Loucy (cell line): ENCODE measurements at regions not wholly inside any gene's neighbourhood (a gene's known extent, or its start where the extent isn't known, plus 50 kb on each side); places are given as distances from the start of the nearest gene placed in this dataset.

Experiments
- H2AFZ ChIP-seq: fragments of 200-600 bp; sonication (generic); 2 replicates; pipeline ENCODE4 v1.6.0; 2016; ENCODE audit warnings: antibody characterized with exemption, mild to moderate bottlenecking, low read length, moderate library complexity
- H3F3A ChIP-seq: fragments of 200-600 bp; 2 replicates; pipeline ENCODE4 v1.6.0; 2016; ENCODE audit warnings: antibody characterized with exemption, low read depth, mild to moderate bottlenecking
- H3K27me3 ChIP-seq: fragments of 200-600 bp; sonication (generic); 2 replicates; pipeline ENCODE4 v1.6.1; 2014; ENCODE audit warnings: low read length, mild to moderate bottlenecking; ENCODE audit not compliant: insufficient read depth, poor library complexity, severe bottlenecking
- H3K36me3 ChIP-seq: fragments of 200-600 bp; sonication (generic); 2 replicates; pipeline ENCODE4 v1.6.1; 2016; ENCODE audit warnings: low read length; ENCODE audit not compliant: insufficient read depth
- H3K4me1 ChIP-seq: fragments of 200-600 bp; sonication (generic); 2 replicates; pipeline ENCODE4 v1.5.1; 2014; ENCODE audit warnings: low read length, mild to moderate bottlenecking; ENCODE audit not compliant: insufficient read depth, poor library complexity, severe bottlenecking
- H3K4me2 ChIP-seq: fragments of 200-600 bp; sonication (generic); 2 replicates; pipeline ENCODE4 v1.6.0; 2014; ENCODE audit warnings: antibody characterized with exemption, low read length, low read depth, mild to moderate bottlenecking; ENCODE audit not compliant: poor library complexity, severe bottlenecking
- H3K4me3 ChIP-seq: fragments of 200-600 bp; sonication (generic); 2 replicates; pipeline ENCODE4 v1.5.1; 2014; ENCODE audit warnings: low read length, mild to moderate bottlenecking, mixed read lengths; ENCODE audit not compliant: poor library complexity, severe bottlenecking
- H3K79me2 ChIP-seq: fragments of 200-600 bp; sonication (generic); 2 replicates; pipeline ENCODE4 v1.6.1; 2014; ENCODE audit warnings: low read length; ENCODE audit not compliant: insufficient read depth
- H3K9ac ChIP-seq: fragments of 200-600 bp; sonication (generic); 2 replicates; pipeline ENCODE4 v1.6.0; 2014; ENCODE audit warnings: mild to moderate bottlenecking, low read depth, low read length, moderate library complexity; ENCODE audit not compliant: poor library complexity, severe bottlenecking
- H3K9me2 ChIP-seq: fragments of 200-600 bp; sonication (generic); replicated peaks from 2 replicates; pipeline ENCODE4 v1.6.1; 2016; ENCODE audit warnings: low read depth, low read length, mixed read lengths
- H3K9me3 ChIP-seq: fragments of 200-600 bp; sonication (generic); 2 replicates; pipeline ENCODE4 v1.6.1; 2014; ENCODE audit warnings: mild to moderate bottlenecking, antibody characterized with exemption, low read length, low read depth; ENCODE audit not compliant: insufficient read depth
- H4K20me1 ChIP-seq: fragments of 200-600 bp; sonication (generic); 2 replicates; pipeline ENCODE4 v1.6.0; 2014; ENCODE audit warnings: antibody characterized with exemption, low read length, mild to moderate bottlenecking; ENCODE audit not compliant: insufficient read depth, poor library complexity, severe bottlenecking
- EZH2phosphoT487 ChIP-seq: fragments of 200-600 bp; IDR thresholded peaks from 2 replicates; pipeline ENCODE4 v1.6.1; 2018; ENCODE audit warnings: antibody characterized with exemption, mild to moderate bottlenecking, moderate library complexity, borderline replicate concordance
- TF ChIP-seq, protein P1 (sequence below): fragments of 200-600 bp; sonication (generic); conservative IDR thresholded peaks from 2 replicates; pipeline ENCODE4 v1.5.1; 2014; ENCODE audit warnings: mild to moderate bottlenecking, antibody characterized with exemption, low read length

DNA sequence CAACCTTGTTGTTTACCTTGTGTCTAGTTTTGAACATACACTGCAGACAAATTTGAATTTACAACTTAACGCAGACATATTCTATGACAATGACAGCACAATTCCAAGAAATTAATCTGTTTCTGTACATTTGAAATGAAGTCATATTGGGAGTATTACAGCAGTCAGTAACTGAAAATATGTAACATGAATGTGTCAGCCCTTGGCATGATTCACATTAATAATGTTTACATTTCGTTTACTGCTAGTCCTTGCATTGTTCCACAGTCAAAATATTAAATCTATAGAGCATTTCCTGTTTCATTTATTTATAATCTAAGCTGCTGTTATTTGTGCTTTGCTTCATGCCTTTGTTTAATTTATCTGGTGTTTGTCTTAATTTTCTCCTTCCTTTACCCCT lies 80.4 kb downstream of the NOC3L start:
- Histone ChIP-seq H3K79me2 (no peaks in the 10 kb centered on the region), H3K9me2 (no peaks in the 10 kb centered on the region), H3K4me2 (no peak overlapping the region), H4K20me1 (no peaks in the 10 kb centered on the region), H2AFZ (no peak overlapping the region), H3K27me3 (no peaks in the 10 kb centered on the region), H3K9me3 (no peaks in the 10 kb centered on the region), H3F3A (no peaks in the 10 kb centered on the region), H3K4me1 (no peaks in the 10 kb centered on the region), H3K4me3 (no peak overlapping the region), H3K9ac (no peak overlapping the region), H3K36me3 (no peaks in the 10 kb centered on the region)
- TF ChIP-seq EZH2phosphoT487, result no peak
- TF ChIP-seq, protein P1, sequence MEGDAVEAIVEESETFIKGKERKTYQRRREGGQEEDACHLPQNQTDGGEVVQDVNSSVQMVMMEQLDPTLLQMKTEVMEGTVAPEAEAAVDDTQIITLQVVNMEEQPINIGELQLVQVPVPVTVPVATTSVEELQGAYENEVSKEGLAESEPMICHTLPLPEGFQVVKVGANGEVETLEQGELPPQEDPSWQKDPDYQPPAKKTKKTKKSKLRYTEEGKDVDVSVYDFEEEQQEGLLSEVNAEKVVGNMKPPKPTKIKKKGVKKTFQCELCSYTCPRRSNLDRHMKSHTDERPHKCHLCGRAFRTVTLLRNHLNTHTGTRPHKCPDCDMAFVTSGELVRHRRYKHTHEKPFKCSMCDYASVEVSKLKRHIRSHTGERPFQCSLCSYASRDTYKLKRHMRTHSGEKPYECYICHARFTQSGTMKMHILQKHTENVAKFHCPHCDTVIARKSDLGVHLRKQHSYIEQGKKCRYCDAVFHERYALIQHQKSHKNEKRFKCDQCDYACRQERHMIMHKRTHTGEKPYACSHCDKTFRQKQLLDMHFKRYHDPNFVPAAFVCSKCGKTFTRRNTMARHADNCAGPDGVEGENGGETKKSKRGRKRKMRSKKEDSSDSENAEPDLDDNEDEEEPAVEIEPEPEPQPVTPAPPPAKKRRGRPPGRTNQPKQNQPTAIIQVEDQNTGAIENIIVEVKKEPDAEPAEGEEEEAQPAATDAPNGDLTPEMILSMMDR, result no peak
